ENCODE measurements at regions not wholly inside any gene's neighbourhood (a gene's known extent, or its start where the extent isn't known, plus 50 kb on each side); places are given as distances from the start of the nearest gene placed in this dataset.

DNA sequence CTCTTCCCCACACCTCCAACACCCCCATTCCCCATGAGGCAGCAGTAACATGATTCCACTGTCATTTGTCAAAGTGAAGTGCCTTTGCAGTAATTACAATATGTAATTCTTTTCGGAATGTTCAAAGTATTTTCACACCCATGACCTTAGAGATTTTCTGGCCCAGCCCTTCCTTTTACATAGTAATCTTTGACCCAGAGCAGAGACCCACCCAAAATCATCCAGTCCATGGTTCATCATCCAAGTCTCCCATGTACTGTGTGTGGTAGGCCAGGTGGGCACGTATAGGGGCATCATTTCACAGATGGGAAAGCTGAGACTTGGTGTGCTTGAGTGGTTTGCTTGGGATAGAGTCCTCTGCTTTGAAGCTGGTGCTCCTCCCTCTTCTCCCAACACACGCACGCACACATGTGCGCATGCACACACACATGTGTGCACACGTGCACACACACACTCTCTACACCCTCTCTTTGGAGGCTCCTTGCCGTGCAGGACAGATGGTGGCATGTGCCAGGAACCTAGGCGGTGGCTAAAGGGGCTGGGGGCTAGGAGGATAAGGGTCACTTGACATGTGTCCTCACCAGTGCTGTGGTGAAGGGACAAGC is 284.7 kb upstream of the ROPN1 start:
- TF ChIP-seq EZH2phosphoT487 (IDR thresholded peaks at IDR 0.05; ENCODE audit: low read length) (no peak), EZH2 (optimal IDR thresholded peaks at IDR 0.05; ENCODE audit: low read depth, low read length) (no peak)
- TF ChIP-seq, protein P1, sequence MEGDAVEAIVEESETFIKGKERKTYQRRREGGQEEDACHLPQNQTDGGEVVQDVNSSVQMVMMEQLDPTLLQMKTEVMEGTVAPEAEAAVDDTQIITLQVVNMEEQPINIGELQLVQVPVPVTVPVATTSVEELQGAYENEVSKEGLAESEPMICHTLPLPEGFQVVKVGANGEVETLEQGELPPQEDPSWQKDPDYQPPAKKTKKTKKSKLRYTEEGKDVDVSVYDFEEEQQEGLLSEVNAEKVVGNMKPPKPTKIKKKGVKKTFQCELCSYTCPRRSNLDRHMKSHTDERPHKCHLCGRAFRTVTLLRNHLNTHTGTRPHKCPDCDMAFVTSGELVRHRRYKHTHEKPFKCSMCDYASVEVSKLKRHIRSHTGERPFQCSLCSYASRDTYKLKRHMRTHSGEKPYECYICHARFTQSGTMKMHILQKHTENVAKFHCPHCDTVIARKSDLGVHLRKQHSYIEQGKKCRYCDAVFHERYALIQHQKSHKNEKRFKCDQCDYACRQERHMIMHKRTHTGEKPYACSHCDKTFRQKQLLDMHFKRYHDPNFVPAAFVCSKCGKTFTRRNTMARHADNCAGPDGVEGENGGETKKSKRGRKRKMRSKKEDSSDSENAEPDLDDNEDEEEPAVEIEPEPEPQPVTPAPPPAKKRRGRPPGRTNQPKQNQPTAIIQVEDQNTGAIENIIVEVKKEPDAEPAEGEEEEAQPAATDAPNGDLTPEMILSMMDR (IDR thresholded peaks at IDR 0.05; ENCODE audit: low read length) = no peak
- no peak overlapping the region for H3K4me2 ChIP-seq (ENCODE audit: low read depth, low read length)
- no peak overlapping the region for H2AFZ ChIP-seq (ENCODE audit: low read length)
- no peaks in the 10 kb centered on the region for H3K9me3 ChIP-seq (replicated peaks; ENCODE audit: insufficient read depth, low read length)
- no peak for DNase-seq
- no peak overlapping the region for H3K4me3 ChIP-seq (ENCODE audit: low read length)
- H3F3A ChIP-seq (ENCODE audit: insufficient read depth, low read length) = no peaks in the 10 kb centered on the region
- no peaks in the 10 kb centered on the region for H3K9me2 ChIP-seq (replicated peaks; ENCODE audit: insufficient read depth, low read length)
- H3K4me1 ChIP-seq (ENCODE audit: low read length) = no peaks in the 10 kb centered on the region
- H3K79me2 ChIP-seq (ENCODE audit: low read length) = no peaks in the 10 kb centered on the region
- H3K27me3 ChIP-seq (replicated peaks; ENCODE audit: insufficient read depth, low read length) = no peaks in the 10 kb centered on the region
- H4K20me1 ChIP-seq (ENCODE audit: insufficient read depth, low read length) = no peaks in the 10 kb centered on the region
- H3K9ac ChIP-seq (ENCODE audit: low read length) = no peak overlapping the region
- no peaks in the 10 kb centered on the region for H3K36me3 ChIP-seq (replicated peaks; ENCODE audit: insufficient read depth, low read length)
- H3K27ac ChIP-seq (ENCODE audit: low read length) = no peak overlapping the region

- Histone ChIP-seq H3K4me1 (ENCODE audit: low read length) (no peaks in the 10 kb centered on the region), H3K9ac (ENCODE audit: low read length) (no peak overlapping the region), H3K9me3 (replicated peaks; ENCODE audit: insufficient read depth, low read length) (no peaks in the 10 kb centered on the region), H3K36me3 (replicated peaks; ENCODE audit: insufficient read depth, low read length) (no peaks in the 10 kb centered on the region), H3K79me2 (ENCODE audit: low read length) (no peaks in the 10 kb centered on the region), H3K4me3 (ENCODE audit: low read length) (no peak overlapping the region), H3K27ac (ENCODE audit: low read length) (no peak overlapping the region), H3K27me3 (replicated peaks; ENCODE audit: insufficient read depth, low read length) (no peaks in the 10 kb centered on the region), H3K9me2 (replicated peaks; ENCODE audit: insufficient read depth, low read length) (no peaks in the 10 kb centered on the region), H3F3A (ENCODE audit: insufficient read depth, low read length) (no peaks in the 10 kb centered on the region), H4K20me1 (ENCODE audit: insufficient read depth, low read length) (no peaks in the 10 kb centered on the region), H2AFZ (ENCODE audit: low read length) (no peak overlapping the region), H3K4me2 (ENCODE audit: low read depth, low read length) (no peak overlapping the region)
- TF ChIP-seq EZH2 (optimal IDR thresholded peaks at IDR 0.05; ENCODE audit: low read depth, low read length) (no peak), EZH2phosphoT487 (IDR thresholded peaks at IDR 0.05; ENCODE audit: low read length) (no peak)
- TF ChIP-seq, protein P1 (IDR thresholded peaks at IDR 0.05; ENCODE audit: low read length) = no peak
- no peak for DNase-seq
Observed at GRCh38 chr3:124277144-124277890, 285.4 kb upstream of the ROPN1 start.

- Histone ChIP-seq H3K4me1 (ENCODE audit: low read length) (no peaks in the 10 kb centered on the region), H3K4me2 (ENCODE audit: low read depth, low read length) (no peak overlapping the region), H3K9me2 (replicated peaks; ENCODE audit: insufficient read depth, low read length) (no peaks in the 10 kb centered on the region), H2AFZ (ENCODE audit: low read length) (no peak overlapping the region), H3K9me3 (replicated peaks; ENCODE audit: insufficient read depth, low read length) (no peaks in the 10 kb centered on the region), H4K20me1 (ENCODE audit: insufficient read depth, low read length) (no peaks in the 10 kb centered on the region), H3K79me2 (ENCODE audit: low read length) (no peaks in the 10 kb centered on the region), H3K27ac (ENCODE audit: low read length) (no peak overlapping the region), H3K4me3 (ENCODE audit: low read length) (no peak overlapping the region), H3K27me3 (replicated peaks; ENCODE audit: insufficient read depth, low read length) (no peaks in the 10 kb centered on the region), H3F3A (ENCODE audit: insufficient read depth, low read length) (no peaks in the 10 kb centered on the region), H3K9ac (ENCODE audit: low read length) (no peak overlapping the region), H3K36me3 (replicated peaks; ENCODE audit: insufficient read depth, low read length) (no peaks in the 10 kb centered on the region)
- peak; percentile 33 for DNase-seq
- TF ChIP-seq, protein P1 (IDR thresholded peaks at IDR 0.05; ENCODE audit: low read length) = peak; percentile 38
- no peak for TF ChIP-seq EZH2phosphoT487 (IDR thresholded peaks at IDR 0.05; ENCODE audit: low read length)
Observed at GRCh38 chr3:124281453-124282316, 289.8 kb upstream of the ROPN1 start.
